ENCODE measurements at regions not wholly inside any gene's neighbourhood (a gene's known extent, or its start where the extent isn't known, plus 50 kb on each side); places are given as distances from the start of the nearest gene placed in this dataset.

- TF ChIP-seq CTCF (IDR thresholded peaks at IDR 0.05) (no peak), POLR2A (IDR thresholded peaks at IDR 0.05) (no peak), POLR2AphosphoS5 (IDR thresholded peaks at IDR 0.05) (no peak)
These were observed 2751.1 kb downstream of the ARAP2 start for GRCh38 chr4:33493231-33493630.
